Stimulated activated naive B cell treated with anti-CD40 and anti-IgM and Interleukin-4, amounts not matched to agents 10 μg/mL and 1 μg/mL and 100 μg/mL, for 72 hours (primary cell): ENCODE measurements at regions not wholly inside any gene's neighbourhood (a gene's known extent, or its start where the extent isn't known, plus 50 kb on each side); places are given as distances from the start of the nearest gene placed in this dataset.
"Not testable (repeated sequence)": the region's sequence is repeated elsewhere in the genome, so short reads cannot be mapped to it uniquely, and the experiment has no call there.

Experiments
- ATAC-seq, 2 donors: fragments of 150-1000 bp; cut with Tn5 transposase; replicated peaks; 2 replicates each; pipeline ENCODE4 v1.10.0; 2021; ENCODE audit warnings: moderate library complexity in 1 of 2
- DNase-seq: peaks from one replicate; pipeline ENCODE4 v3.0.0; 2021
- H3K27ac Mint-ChIP-seq: one replicate; pipeline ENCODE4 v1.8.0; 2022; ENCODE audit warnings: mild to moderate bottlenecking, mixed read lengths
- H3K27me3 Mint-ChIP-seq, 2 donors: one replicate each; pipeline ENCODE4 v1.8.0; 2022; ENCODE audit warnings: mixed read lengths in 2 of 2
- H3K36me3 Mint-ChIP-seq, 2 donors: one replicate each; pipeline ENCODE4 v1.8.0; 2022; ENCODE audit warnings: mixed read lengths in 2 of 2, mild to moderate bottlenecking in 1 of 2
- H3K4me1 Mint-ChIP-seq, 2 donors: one replicate each; pipeline ENCODE4 v1.8.0; 2022; ENCODE audit warnings: mixed read lengths in 2 of 2, mild to moderate bottlenecking in 1 of 2
- H3K4me3 Mint-ChIP-seq, 2 donors: one replicate each; pipeline ENCODE4 v1.8.0; 2022; ENCODE audit warnings: mild to moderate bottlenecking in 2 of 2, mixed read lengths in 2 of 2, moderate library complexity in 1 of 2
- H3K9me3 Mint-ChIP-seq, 2 donors: one replicate each; pipeline ENCODE4 v1.8.0; 2022; ENCODE audit warnings: mixed read lengths in 2 of 2, mild to moderate bottlenecking in 1 of 2

DNA sequence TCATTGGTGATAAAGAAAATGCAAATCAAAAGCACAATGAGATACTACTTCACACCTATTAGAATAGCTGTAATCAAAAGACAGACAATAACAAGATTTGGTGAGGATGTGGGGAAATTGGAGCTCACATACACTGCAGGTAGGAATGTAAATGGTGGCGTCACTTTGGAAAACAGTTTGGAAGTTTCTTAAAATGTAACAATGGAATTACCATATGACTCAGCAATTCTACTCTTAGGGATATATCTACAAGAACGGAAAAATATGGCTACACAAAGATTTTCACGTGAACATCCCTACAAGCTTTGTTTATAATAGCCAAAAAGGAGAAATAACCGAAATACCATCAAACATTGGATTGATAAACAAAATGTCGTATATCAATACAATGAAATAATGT lies 270.4 kb downstream of the DOK5 start:
- no peaks in the 10 kb centered on the region for H3K4me1 Mint-ChIP-seq

DNA sequence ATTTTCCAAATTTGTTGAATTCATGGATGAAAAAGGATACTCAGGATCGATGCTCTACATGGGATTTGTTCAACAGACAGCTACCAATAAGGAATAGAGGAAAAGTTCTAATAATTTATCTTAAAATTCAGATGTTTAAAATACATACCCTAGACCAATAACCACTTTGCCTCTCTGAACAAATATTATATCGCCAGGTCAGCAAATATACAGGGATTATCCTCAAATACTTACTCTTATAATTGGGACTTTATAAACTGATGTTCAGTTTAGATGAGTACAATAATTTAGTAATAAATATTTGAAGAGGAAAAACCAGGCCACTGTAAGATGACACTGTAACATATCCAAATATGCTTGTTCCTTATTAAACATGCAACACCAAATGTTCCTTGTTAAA lies 268.7 kb downstream of the DOK5 start:
- H3K27me3 Mint-ChIP-seq = no peaks in the 10 kb centered on the region
- no peaks in the 10 kb centered on the region for H3K36me3 Mint-ChIP-seq
- no peak overlapping the region for H3K27ac Mint-ChIP-seq
- H3K4me3 Mint-ChIP-seq = no peak overlapping the region
- DNase-seq = no peak
- H3K9me3 Mint-ChIP-seq = no peaks in the 10 kb centered on the region
- no peak for ATAC-seq
- no peaks in the 10 kb centered on the region for H3K4me1 Mint-ChIP-seq

More for the DNA sequence above, 270.4 kb downstream of the DOK5 start:
- H3K36me3 Mint-ChIP-seq = no peaks in the 10 kb centered on the region
- peaks cover 0 to 1% of the 10 kb centered on the region in 2 donors for H3K9me3 Mint-ChIP-seq
- no peaks in the 10 kb centered on the region for H3K27me3 Mint-ChIP-seq
- ATAC-seq = no peak
- H3K4me3 Mint-ChIP-seq = no peak overlapping the region
- H3K27ac Mint-ChIP-seq = no peak overlapping the region
- no peak for DNase-seq

DNA sequence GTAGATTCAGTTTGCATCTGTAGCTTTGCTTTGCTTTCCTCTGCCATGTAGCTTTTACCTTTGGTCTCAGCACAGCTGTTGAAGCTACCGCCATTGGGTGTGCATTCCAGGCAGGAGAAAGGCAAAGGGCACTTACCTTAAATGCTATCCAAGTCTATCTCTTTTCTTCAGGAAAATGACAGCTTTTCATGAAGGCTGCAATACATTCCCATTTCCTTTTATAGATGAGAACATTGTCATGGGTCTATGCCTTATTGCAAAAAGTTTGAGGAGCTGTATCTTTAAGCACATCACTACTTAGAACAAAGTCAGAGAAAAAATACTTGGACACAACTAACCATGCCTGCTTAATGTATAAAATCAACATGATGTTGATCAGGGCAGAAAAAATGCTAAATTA lies 266.8 kb downstream of the DOK5 start:
- no peaks in the 10 kb centered on the region for H3K9me3 Mint-ChIP-seq
- no peaks in the 10 kb centered on the region for H3K4me1 Mint-ChIP-seq
- H3K36me3 Mint-ChIP-seq = no peaks in the 10 kb centered on the region
- H3K27me3 Mint-ChIP-seq = no peaks in the 10 kb centered on the region
- DNase-seq = no peak
- H3K4me3 Mint-ChIP-seq = no peak overlapping the region
- no peak for ATAC-seq
- H3K27ac Mint-ChIP-seq = no peak overlapping the region

DNA sequence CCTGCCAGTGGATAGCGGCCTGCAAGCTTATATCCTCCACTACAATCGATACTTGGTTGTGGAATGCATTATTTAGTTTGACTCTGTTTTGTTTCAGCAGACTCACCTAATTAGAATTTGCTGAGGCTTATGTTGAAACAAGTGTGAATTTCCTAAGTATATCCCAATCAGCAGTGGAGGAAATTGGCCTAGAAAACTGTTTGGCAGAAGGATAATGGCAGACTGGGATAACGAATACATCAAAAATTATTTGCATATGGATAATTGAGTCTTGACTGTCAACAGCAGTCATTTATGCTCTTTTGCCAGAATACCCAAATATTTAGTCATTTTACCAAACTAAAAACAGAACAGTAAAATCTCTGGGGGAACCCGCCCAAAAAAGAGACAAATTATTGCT lies 261.0 kb downstream of the DOK5 start:
- Mint-ChIP-seq H3K36me3 (no peaks in the 10 kb centered on the region), H3K9me3 (peaks cover 0 to 3% of the 10 kb centered on the region in 2 donors), H3K4me3 (no peak overlapping the region), H3K27ac (no peak overlapping the region), H3K4me1 (no peaks in the 10 kb centered on the region), H3K27me3 (no peaks in the 10 kb centered on the region)
- DNase-seq (no peak), ATAC-seq (no peak)

DNA sequence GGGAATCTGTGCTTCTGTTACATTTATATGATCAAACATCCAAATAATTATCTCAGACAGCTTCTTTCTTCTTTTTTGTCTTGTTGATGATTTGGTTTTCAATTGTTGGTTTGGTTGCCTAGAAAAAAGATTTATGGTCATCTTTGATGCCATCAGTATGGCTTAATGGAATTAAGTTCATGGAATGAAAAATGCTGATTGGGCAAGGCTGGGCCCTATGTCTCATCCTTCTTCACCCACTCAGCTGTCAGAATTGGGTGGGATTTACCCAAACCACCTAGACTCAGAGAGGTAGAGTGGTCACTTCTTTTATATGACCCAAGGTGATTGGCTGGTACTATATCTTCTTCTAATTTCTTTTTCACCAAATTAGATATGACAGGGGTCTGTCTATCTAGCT lies 258.3 kb downstream of the DOK5 start:
- Mint-ChIP-seq H3K27ac (no peak overlapping the region), H3K9me3 (peaks cover 0 to 6% of the 10 kb centered on the region in 2 donors), H3K36me3 (no peaks in the 10 kb centered on the region), H3K4me3 (no peak overlapping the region), H3K27me3 (no peaks in the 10 kb centered on the region), H3K4me1 (no peaks in the 10 kb centered on the region)
- ATAC-seq (no peak), DNase-seq (no peak)

DNA sequence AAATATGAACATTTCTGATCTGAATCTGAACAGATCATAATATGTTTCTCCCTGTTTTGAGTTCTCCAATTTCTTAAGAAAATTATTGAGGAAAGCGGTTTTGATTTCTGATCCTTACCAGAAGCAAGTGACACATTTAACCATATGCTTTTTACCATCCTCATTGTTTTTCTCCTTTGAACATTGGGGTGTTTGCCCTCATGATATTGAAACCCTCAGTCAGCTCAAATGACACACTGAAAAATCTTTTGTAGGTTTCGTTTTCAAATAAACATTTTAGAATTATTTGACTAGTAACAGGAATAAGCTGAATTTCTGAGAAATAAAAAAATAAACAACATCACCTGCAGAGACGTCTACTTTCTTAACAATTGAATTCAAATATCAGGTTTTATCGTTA lies 252.1 kb downstream of the DOK5 start:
- Mint-ChIP-seq H3K27ac (no peak overlapping the region), H3K4me3 (no peak overlapping the region), H3K36me3 (no peaks in the 10 kb centered on the region), H3K9me3 (peaks cover 3 to 4% of the 10 kb centered on the region in 2 donors), H3K4me1 (no peaks in the 10 kb centered on the region), H3K27me3 (no peaks in the 10 kb centered on the region)
- ATAC-seq = no peak
- no peak for DNase-seq

DNA sequence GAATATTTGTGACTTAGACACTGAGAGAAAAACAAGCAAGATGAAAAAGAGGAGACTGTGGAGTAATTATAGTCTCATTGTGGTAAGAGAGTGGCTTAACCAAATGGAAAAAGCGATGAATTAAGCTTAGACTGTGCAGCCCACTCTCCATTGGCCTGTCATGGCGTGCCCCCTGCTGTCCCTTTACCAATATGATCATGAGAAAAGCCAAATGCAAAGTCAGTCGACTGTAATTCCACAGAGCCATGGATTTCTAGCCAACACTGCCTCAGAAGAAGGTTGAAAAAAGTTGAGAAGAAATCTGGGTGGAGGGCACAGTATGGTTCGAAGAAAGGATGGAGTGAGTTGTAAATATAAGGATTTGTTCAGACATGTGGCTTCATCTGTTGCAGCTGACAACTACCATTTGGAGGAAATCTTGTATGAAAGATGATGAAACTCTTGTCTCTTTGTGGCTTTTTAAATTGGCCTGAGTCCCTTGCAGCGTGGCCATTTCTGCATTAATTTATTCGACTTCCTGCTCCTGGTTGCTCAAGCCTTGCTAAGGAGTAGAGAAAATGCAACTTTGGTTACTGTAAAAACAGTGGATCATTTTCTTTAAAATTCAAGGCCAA lies 251.4 kb downstream of the DOK5 start:
- peaks cover 6 to 7% of the 10 kb centered on the region in 2 donors for H3K9me3 Mint-ChIP-seq
- DNase-seq (no peak), ATAC-seq (no peak)
- no peaks in the 10 kb centered on the region for H3K27me3 Mint-ChIP-seq
- H3K4me3 Mint-ChIP-seq = no peak overlapping the region
- H3K4me1 Mint-ChIP-seq = no peaks in the 10 kb centered on the region
- no peaks in the 10 kb centered on the region for H3K36me3 Mint-ChIP-seq
- no peak overlapping the region for H3K27ac Mint-ChIP-seq

DNA sequence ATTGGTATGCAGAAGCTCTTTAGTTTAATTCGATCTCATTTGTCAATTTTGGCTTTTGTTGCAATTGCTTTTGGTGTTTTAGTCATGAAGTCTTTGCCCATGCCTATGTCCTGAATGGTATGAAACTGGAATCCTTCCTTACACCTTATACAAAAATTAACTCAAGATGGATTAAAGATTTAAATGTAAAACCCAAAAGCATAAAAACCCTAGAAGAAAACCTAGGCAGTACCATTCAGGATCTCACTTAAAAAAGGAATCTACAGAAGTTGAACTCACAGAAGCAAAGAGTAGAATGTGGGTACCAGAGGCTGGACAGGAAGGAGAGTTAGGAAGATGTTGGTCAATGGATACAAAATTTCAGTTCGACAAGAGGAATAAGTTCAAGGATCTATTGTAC lies 249.9 kb downstream of the DOK5 start:
- H3K27ac Mint-ChIP-seq, H3K36me3 Mint-ChIP-seq, H3K27me3 Mint-ChIP-seq, ATAC-seq, H3K4me1 Mint-ChIP-seq, H3K4me3 Mint-ChIP-seq, H3K9me3 Mint-ChIP-seq, DNase-seq: not testable (repeated sequence)

DNA sequence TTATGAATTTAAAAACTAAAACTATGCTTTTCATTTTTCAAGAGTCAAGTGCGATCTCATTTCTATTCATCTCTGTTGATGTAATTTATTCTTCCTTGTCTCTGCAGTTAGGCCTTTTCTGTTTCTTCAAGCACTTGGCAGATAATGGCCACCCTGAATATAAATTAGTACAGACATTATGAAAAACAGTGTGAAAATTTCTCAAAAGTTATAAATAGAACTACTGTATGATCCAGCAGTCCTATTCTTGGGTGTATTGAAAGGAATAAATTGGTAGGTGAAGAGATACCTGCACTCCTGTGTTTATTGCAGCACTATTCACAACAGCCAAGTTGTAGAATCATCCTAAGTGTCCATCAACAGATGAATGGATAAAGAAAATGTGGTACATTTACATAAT lies 248.3 kb downstream of the DOK5 start:
- Mint-ChIP-seq H3K9me3 (peaks cover 4 to 6% of the 10 kb centered on the region in 2 donors), H3K4me1 (no peaks in the 10 kb centered on the region), H3K4me3 (no peak overlapping the region), H3K27ac (no peak overlapping the region), H3K36me3 (no peaks in the 10 kb centered on the region), H3K27me3 (no peaks in the 10 kb centered on the region)
- ATAC-seq = no peak
- DNase-seq = no peak

DNA sequence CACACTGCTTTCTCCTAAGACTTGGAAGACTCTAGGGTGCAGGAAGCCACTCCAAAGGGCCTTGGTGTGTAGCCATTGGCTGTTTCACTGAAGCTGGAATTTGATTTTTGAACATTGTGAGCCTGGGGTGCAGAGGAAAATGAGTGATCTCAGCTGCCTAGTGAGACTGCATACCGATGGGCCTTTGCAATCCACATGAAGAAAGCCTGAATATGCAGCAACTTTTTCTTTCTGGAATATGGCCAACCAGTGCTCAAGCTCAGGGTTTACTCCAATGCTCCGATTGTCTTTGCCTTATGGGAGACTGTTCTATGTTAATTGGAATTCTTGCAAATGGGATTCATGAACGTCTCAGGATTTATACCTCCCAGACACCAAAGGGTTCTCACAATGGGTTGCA lies 242.6 kb downstream of the DOK5 start:
- peaks cover 2 to 4% of the 10 kb centered on the region in 2 donors for H3K9me3 Mint-ChIP-seq
- H3K4me1 Mint-ChIP-seq = no peaks in the 10 kb centered on the region
- H3K27me3 Mint-ChIP-seq = no peaks in the 10 kb centered on the region
- no peaks in the 10 kb centered on the region for H3K36me3 Mint-ChIP-seq
- ATAC-seq (no peak), DNase-seq (no peak)
- no peak overlapping the region for H3K27ac Mint-ChIP-seq
- H3K4me3 Mint-ChIP-seq = no peak overlapping the region

DNA sequence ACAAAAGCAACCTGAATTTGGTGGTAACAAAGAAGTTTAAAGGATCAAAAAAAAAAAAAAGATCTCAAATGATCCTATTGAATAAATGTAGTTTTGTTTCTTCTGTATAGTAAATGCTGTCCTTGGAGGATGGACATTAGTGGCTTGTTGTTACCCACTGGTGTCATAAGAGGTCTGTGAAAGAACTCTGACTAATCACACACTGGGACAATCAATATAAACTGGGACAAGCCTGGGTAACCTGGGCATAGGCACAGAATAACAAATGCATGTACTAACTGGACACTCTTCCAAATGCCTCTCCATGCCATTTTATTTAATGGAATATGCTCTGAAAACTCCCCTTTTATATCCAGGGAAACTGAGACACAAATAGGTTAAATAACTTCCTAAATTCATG lies 241.4 kb downstream of the DOK5 start:
- H3K27ac Mint-ChIP-seq = no peak overlapping the region
- peaks cover 0 to under 1% of the 10 kb centered on the region in 2 donors for H3K9me3 Mint-ChIP-seq
- no peaks in the 10 kb centered on the region for H3K27me3 Mint-ChIP-seq
- H3K36me3 Mint-ChIP-seq = no peaks in the 10 kb centered on the region
- H3K4me1 Mint-ChIP-seq = no peaks in the 10 kb centered on the region
- ATAC-seq = no peak
- no peak for DNase-seq
- H3K4me3 Mint-ChIP-seq = no peak overlapping the region

DNA sequence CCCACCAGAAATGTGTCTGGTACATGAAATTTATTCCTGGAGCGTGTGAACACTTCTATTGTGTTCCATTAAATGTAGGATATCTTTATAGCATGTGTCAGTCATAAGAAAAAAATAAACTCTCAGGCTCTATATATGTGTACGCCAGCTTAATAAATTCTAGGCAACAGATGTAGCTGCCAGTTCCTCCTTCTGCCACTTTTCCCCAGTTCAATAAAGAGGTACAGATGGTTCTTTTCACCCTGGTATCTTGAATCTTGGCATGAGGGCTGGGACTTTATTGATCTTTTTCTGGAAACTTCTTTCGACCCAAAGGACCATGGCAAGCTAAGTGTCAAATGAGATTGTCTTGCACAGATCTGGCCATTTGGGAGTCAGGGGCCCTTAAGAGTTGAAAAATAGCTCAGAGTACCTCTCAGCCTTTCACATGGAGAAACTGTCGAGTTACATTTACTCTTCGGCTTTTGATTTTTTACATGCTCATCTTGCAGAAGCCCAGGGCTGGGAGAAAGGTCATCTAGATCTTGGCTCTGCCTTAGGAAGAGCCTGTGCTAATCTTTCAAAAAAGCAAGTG lies 240.9 kb downstream of the DOK5 start:
- H3K9me3 Mint-ChIP-seq = no peaks in the 10 kb centered on the region
- no peaks in the 10 kb centered on the region for H3K27me3 Mint-ChIP-seq
- DNase-seq = no peak
- H3K4me1 Mint-ChIP-seq = no peaks in the 10 kb centered on the region
- H3K36me3 Mint-ChIP-seq = no peaks in the 10 kb centered on the region
- no peak overlapping the region for H3K27ac Mint-ChIP-seq
- ATAC-seq = no peak
- no peak overlapping the region for H3K4me3 Mint-ChIP-seq

DNA sequence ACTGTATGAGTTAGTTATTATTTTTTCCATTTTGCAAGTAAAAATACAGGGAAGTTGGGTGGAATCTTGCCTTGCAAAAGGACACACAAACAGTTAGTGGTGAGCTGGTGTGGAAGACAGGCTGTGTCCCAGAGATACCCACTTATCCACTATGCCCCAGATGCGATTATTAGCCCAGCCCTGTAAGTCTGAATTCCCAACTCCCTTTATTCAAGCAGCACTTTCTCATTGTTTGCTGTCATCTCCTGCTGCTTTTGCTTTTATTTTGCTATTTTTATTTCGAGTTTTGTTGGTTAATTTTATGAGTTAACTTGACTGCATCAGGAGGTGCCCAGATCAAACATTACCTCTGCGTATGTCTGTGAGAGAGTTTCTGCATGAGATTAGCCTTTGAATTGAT lies 239.4 kb downstream of the DOK5 start:
- no peak overlapping the region for H3K4me3 Mint-ChIP-seq
- no peaks in the 10 kb centered on the region for H3K9me3 Mint-ChIP-seq
- ATAC-seq = no peak
- no peaks in the 10 kb centered on the region for H3K27me3 Mint-ChIP-seq
- no peaks in the 10 kb centered on the region for H3K4me1 Mint-ChIP-seq
- H3K27ac Mint-ChIP-seq = no peak overlapping the region
- no peak for DNase-seq
- no peaks in the 10 kb centered on the region for H3K36me3 Mint-ChIP-seq

DNA sequence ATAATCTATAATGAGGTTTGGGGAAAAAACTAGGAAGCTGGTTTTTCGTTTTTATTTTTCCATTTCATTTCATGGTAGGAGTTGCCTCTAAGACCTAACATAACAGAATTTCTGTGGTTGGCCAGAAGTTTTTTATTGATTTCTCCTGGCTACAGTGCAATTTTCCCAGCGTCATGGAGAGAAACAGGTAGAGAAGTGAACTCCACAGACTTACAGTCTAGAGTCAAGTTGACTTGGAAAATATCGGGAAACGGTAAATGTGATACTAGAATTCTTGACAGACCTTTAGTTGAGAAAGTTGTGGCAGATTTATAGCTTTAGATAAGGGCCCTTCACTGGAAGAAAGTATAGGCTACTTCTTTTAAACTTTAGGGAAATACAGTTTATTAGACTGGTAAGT lies 238.3 kb downstream of the DOK5 start:
- ATAC-seq = no peak
- no peak for DNase-seq
- Mint-ChIP-seq H3K27me3 (no peaks in the 10 kb centered on the region), H3K9me3 (no peaks in the 10 kb centered on the region), H3K27ac (no peak overlapping the region), H3K36me3 (no peaks in the 10 kb centered on the region), H3K4me3 (no peak overlapping the region), H3K4me1 (no peaks in the 10 kb centered on the region)

DNA sequence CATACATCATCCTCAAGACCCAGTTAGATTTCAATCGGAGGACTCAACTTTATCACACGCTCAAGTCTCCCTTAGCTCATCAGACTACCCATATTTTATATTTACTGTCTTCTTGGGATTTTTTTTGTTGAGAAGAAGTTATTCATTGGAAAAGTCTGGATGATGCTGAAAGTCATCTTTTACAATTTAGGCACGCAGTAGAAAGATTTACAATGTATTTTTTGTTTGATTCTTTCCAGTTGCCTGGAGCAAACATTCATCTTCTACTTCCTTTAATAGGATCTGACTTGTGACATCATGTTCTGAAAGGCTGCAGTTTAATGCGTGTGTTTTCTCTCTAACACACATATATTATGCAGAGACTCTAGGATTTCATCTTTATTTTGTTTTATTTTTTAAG lies 235.7 kb downstream of the DOK5 start:
- DNase-seq (no peak), ATAC-seq (no peak)
- no peaks in the 10 kb centered on the region for H3K27me3 Mint-ChIP-seq
- no peak overlapping the region for H3K27ac Mint-ChIP-seq
- H3K4me3 Mint-ChIP-seq = no peak overlapping the region
- no peaks in the 10 kb centered on the region for H3K36me3 Mint-ChIP-seq
- no peaks in the 10 kb centered on the region for H3K9me3 Mint-ChIP-seq
- H3K4me1 Mint-ChIP-seq = no peaks in the 10 kb centered on the region

DNA sequence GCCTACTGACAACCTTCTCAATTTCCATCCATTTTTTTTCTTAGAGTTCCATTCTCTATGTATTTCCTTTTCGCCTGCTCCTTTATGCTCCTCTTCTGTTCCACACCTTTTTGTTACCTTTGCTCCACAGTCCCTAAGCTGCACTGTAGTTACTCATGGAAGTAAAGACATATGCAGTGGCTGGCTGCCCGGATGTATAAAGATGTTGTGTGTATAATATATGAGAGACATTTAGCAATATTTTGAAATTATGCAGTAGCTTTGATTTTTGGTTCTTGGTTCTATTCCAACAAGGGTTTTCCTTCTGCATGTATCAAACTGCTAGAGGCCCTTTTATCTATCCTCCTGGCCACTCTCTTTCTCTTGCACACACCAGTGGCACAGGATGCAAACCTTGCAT lies 234.9 kb downstream of the DOK5 start:
- DNase-seq (no peak), ATAC-seq (no peak)
- Mint-ChIP-seq H3K4me3 (no peak overlapping the region), H3K9me3 (no peaks in the 10 kb centered on the region), H3K27ac (no peak overlapping the region), H3K36me3 (no peaks in the 10 kb centered on the region), H3K27me3 (no peaks in the 10 kb centered on the region), H3K4me1 (no peaks in the 10 kb centered on the region)
